Heart right ventricle (tissue), 16 donors: ENCODE measurements at regions not wholly inside any gene's neighbourhood (a gene's known extent, or its start where the extent isn't known, plus 50 kb on each side); places are given as distances from the start of the nearest gene placed in this dataset.

Experiments used
- ATAC-seq, 8 donors: fragments of 200-7000 bp; cut with Tn5 transposase; one replicate each; pipeline ENCODE4 v1.9.1; 2020; ENCODE audit warnings: mild to moderate bottlenecking in 8 of 8, moderate library complexity in 8 of 8, moderate number of reproducible peaks in 1 of 8
- DNase-seq, 2 donors: peaks; one replicate each; pipeline ENCODE4 v3.0.0-alpha.2; 2020
- H3K27ac ChIP-seq, 10 donors: fragments of 200-600 bp; sonication (generic) in 2 of 10; one replicate each; pipeline versions ENCODE4 v1.5.0 to v1.8.0; 2020 to 2022; ENCODE audit warnings: mild to moderate bottlenecking in 3 of 10
- H3K27me3 ChIP-seq, 7 donors: fragments of 200-600 bp; one replicate each; pipeline ENCODE4 v1.8.0; 2021 to 2022; ENCODE audit warnings: mild to moderate bottlenecking in 2 of 7
- H3K36me3 ChIP-seq, 9 donors: fragments of 200-600 bp; sonication (generic) in 1 of 9; one replicate each; pipeline versions ENCODE4 v1.5.0 to v1.8.0; 2020 to 2022; ENCODE audit warnings: mild to moderate bottlenecking in 2 of 9
- H3K4me1 ChIP-seq, 9 donors: fragments of 200-600 bp; sonication (generic) in 1 of 9; one replicate each; pipeline versions ENCODE4 v1.5.0 to v1.8.0; 2020 to 2022; ENCODE audit warnings: mild to moderate bottlenecking in 4 of 9
- H3K4me3 ChIP-seq, 10 donors: fragments of 200-600 bp; sonication (generic) in 2 of 10; one replicate each; pipeline versions ENCODE4 v1.5.0 to v1.8.0; 2020 to 2022; ENCODE audit warnings: mild to moderate bottlenecking in 7 of 10, moderate library complexity in 2 of 10
- H3K9me3 ChIP-seq, 11 donors: fragments of 200-600 bp in 10 of 11; sonication (generic) in 2 of 11; one replicate each; pipeline versions ENCODE4 v1.5.0 to v1.8.0; 2013 to 2022; ENCODE audit warnings: mild to moderate bottlenecking in 2 of 11, control low read depth in 1 of 11, moderate library complexity in 1 of 11
- CTCF ChIP-seq, 9 donors: fragments of 200-600 bp; sonication (generic) in 2 of 9; IDR thresholded peaks; one replicate each; pipeline versions ENCODE4 v1.5.0 to v1.8.0; 2021 to 2022; ENCODE audit warnings: antibody characterized with exemption in 9 of 9, mild to moderate bottlenecking in 5 of 9, moderate library complexity in 1 of 9
- WGBS, 2 donors: extraction: QIAGEN DNeasy Blood & Tissue Kit; methylation state at CpG; one replicate each; pipeline ENCODE4 v1.1.7; 2013; ENCODE audit warnings: inconsistent platforms in 1 of 2; 5-methylcytosine and 5-hydroxymethylcytosine counted together
- intact Hi-C, 10 donors: fragments of 100-400 bp; cut with DNase I; formaldehyde crosslinking; loops; one replicate each; pipeline versions ENCODE4 v1.11.1 to v1.14.2; 2022
- donor health status: Arrhythmogenic right ventricular cardiomyopathy.
- donor health status: ischemic (EF 13 %, LVEDD 7.1; RV severe dilation, severe dysfunction).
- donor health status: healthy with polysubstance abuse.
- donor health status: DM: no; HTN: yes; CAD: no.
- donor health status: DM: no; HTN: no; CAD: no.
- donor health status: ischemic (EF 25% LVEDD 6.9; RV normal size, moderate dysfunction).
- donor health status: ischemic (EF 25% LVEDD 5.7; RV mildly dilated, moderate dysfunction).
- donor health status: healthy.
- donor health status: DM: yes; HTN: yes; CAD: no.
- donor health status: Ischemic cardiomyopathy.
- donor health status: ischemic (EF 35%, LVEDD 5.7; RV mildly dilated, moderate dysfunction).
- donor health status: nonischemic (EF 11% LVEDD 7.7; RV severe dilation, severe dysfunction).
- donor health status: DM: yes; HTN: yes; CAD: no.
- donor health status: PGD.
- donor health status: ischemic (EF 29% LVEDD 5.4; RV normal size, mild dysfunction).
- donor health status: nonischemic (EF 23%, LVEDD 6.1; RV moderate dilation, normal function).

DNA sequence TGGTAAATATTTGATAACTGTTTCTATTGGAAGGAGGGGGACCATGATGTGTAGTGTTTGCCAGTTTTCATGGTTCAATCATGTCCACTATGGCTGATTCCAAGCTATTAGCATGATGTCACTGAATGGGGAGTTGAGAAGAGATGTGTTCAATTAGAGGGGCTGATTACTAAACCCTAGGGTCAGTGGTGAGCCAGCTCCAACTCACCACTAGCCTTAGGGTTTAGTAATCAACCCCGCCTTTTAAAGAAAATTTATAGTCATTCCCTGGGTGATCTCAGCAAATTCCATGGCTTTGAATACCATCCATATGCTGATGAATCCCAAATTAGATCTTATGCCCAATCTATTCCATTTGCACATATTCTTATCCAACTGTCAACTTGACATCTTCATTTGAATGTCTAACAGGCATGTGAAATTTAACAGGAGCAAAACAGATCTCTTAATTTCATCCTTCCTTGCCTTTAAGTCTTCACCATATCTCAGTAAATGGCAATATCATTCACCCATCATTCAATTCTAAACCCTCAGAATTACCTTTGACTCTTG, 98.8 kb downstream of the GCNT1 start:
- no peak for ATAC-seq
- WGBS, 2 donors = 91 to 94% methylated on average over 1 of the region's 1 CpG
- Histone ChIP-seq H3K36me3 (no peaks in the 10 kb centered on the region), H3K27ac (no peak overlapping the region), H3K4me1 (peaks cover 0 to 57% (median 0%) of the 10 kb centered on the region in 9 donors), H3K4me3 (no peak overlapping the region), H3K27me3 (peaks cover 0 to 4% (median 0%) of the 10 kb centered on the region in 7 donors), H3K9me3 (peaks cover 0 to 6% (median 0%) of the 10 kb centered on the region in 11 donors)
- no peak for DNase-seq
- intact Hi-C loops = no loop called here
- TF ChIP-seq CTCF (IDR thresholded peaks at IDR 0.05) = no peak

DNA sequence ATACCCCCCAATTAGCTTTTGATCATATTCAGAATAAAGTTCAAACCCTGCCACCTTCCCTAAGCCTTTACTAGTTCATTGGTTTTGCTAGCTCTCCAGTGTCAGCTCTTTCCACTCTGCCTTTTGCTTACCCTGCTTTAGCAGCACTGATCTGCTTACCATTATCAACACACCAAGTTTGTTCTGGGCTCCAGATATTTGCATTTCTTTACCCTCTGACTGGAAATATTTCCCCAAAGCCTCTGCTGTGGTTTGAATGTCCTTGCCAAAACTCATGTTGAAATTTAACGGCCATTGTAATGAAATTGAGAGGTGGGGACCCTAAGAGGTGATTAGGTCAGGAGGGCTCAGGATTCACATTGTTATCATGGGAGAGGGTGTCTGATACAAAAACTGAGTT, 99.5 kb downstream of the GCNT1 start:
- Histone ChIP-seq H3K27ac (no peak overlapping the region), H3K36me3 (no peaks in the 10 kb centered on the region), H3K4me3 (no peak overlapping the region), H3K27me3 (no peaks in the 10 kb centered on the region), H3K4me1 (peaks cover 0 to 60% (median 0%) of the 10 kb centered on the region in 9 donors), H3K9me3 (peaks cover 0 to 6% (median 0%) of the 10 kb centered on the region in 11 donors)
- WGBS, 2 donors = 34 to 82% methylated on average over 1 of the region's 1 CpG
- TF ChIP-seq CTCF (IDR thresholded peaks at IDR 0.05) = no peak
- intact Hi-C loops = no loop called here
- ATAC-seq (no peak), DNase-seq (no peak)

- intact Hi-C loops = loop anchor here in 1 of 10 donors (1.0 kb wide), 1 partner anchor 19 kb away; no protein-coding TSS in a partner anchor
- H3K9me3 ChIP-seq = peaks cover 0 to 6% (median 0%) of the 10 kb centered on the region in 11 donors
- no peak for TF ChIP-seq CTCF (IDR thresholded peaks at IDR 0.05)
- H3K36me3 ChIP-seq = no peaks in the 10 kb centered on the region
- no peak overlapping the region for H3K27ac ChIP-seq
- no peak overlapping the region for H3K4me3 ChIP-seq
- no peak for ATAC-seq
- H3K27me3 ChIP-seq = no peaks in the 10 kb centered on the region
- DNase-seq = no peak
- H3K4me1 ChIP-seq = peaks cover 0 to 55% (median 0%) of the 10 kb centered on the region in 9 donors
Observed at GRCh38 chr9:76559286-76559685, 100.3 kb downstream of the GCNT1 start.

GRCh38 chr9:76560481-76560922, 101.5 kb downstream of the GCNT1 start:
- no peak for DNase-seq
- H3K4me3 ChIP-seq = no peak overlapping the region
- intact Hi-C loops = loop anchor here in 1 of 10 donors (10.0 kb wide), 1 partner anchor 84 kb away; no protein-coding TSS in a partner anchor
- no peaks in the 10 kb centered on the region for H3K27me3 ChIP-seq
- H3K9me3 ChIP-seq = peaks cover 0 to 6% (median 0%) of the 10 kb centered on the region in 11 donors
- TF ChIP-seq CTCF (IDR thresholded peaks at IDR 0.05) = no peak
- H3K36me3 ChIP-seq = no peaks in the 10 kb centered on the region
- ATAC-seq = no peak
- peaks cover 0 to 59% (median 0%) of the 10 kb centered on the region in 9 donors for H3K4me1 ChIP-seq
- 48 to 62% methylated on average over 4 of the region's 4 CpGs for WGBS, 2 donors
- H3K27ac ChIP-seq = peak overlapping the region in 1 of 10 donors; percentile 72
